WI38 (cell line): ENCODE measurements at regions not wholly inside any gene's neighbourhood (a gene's known extent, or its start where the extent isn't known, plus 50 kb on each side); places are given as distances from the start of the nearest gene placed in this dataset.

Experiments
- H3K4me3 ChIP-seq: 2 replicates; pipeline ENCODE4 v1.5.1; 2011; ENCODE audit warnings: low read depth, mild to moderate bottlenecking, control low read depth, low read length
- CTCF ChIP-seq: IDR thresholded peaks from 2 replicates; pipeline ENCODE4 v1.5.1; 2012; ENCODE audit warnings: low read depth, mild to moderate bottlenecking, control low read depth, low read length

DNA sequence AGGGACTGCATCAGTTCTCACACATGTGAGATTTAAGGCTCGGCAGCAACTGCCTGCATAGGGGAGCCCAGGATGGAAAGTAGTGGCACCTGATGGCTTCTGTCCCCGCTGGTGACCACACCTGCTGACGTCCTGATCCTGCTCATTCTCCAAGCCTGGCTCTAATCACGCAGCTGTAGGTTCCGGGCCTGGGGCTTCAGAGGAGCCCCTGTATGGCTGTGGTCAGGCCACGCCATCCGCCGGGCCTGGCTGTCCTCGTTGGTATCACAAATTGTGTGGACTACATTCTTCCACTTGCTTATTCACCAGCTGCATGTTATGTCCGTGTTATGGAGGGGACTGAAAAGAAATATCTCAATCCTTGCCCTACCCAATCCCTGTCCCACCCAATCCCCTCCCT, 580.0 kb downstream of the TBC1D22A start:
- no peak overlapping the region for H3K4me3 ChIP-seq
- TF ChIP-seq CTCF = no peak

- H3K4me3 ChIP-seq = no peak overlapping the region
- no peak for TF ChIP-seq CTCF
Observed at GRCh38 chr22:47341464-47341863, 579.0 kb downstream of the TBC1D22A start.

DNA sequence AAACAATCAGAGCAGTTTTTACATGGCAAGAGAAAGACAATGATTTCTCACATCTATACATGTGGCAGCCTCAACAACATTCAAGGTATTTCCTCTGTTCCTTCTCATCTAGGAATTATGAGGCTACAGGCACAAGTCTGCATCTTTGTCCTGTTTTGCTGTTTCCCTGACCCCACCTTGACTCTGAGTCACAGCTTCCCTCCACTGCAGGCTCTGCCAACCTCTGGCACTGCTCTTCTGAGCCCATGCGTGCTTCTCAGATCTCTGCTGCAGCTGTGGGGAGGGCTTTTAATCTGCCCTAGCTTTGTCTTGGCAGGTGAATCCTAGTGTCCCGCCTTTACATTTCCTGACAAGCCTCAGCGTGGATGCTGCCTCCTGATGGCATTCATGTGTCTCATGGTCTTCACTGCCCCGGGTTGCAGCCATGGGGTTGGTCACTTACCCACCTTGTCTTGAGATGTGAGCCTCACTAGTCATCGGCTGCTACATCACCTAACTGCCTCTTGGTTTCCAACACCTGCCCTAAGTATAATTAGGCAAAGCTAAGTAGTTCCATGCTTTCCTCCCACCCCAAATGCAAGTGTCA, 578.5 kb downstream of the TBC1D22A start:
- H3K4me3 ChIP-seq = no peak overlapping the region
- no peak for TF ChIP-seq CTCF

DNA sequence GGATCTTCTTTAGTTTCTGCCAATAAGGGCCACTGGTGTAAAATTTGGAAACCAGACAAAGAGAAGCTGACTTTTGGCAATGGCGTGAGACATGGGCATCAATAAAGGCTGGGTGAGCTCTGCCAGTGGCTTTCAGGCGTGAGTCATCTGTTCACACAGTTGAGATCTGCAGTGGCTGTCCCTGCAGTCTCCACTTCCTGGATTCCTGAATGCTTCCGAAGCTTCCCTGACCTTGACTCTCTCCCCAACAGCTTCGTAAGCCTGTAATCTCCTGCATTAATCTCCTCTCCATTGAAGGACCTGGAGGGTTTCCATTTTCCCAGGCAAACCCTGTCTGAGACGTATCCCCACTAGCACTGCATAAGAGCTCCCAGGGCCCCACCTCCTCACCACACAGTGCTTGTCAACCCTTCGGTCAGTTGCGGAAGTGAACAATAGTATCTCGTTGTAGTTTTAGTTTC, 574.7 kb downstream of the TBC1D22A start:
- TF ChIP-seq CTCF = no peak
- H3K4me3 ChIP-seq = no peak overlapping the region

DNA sequence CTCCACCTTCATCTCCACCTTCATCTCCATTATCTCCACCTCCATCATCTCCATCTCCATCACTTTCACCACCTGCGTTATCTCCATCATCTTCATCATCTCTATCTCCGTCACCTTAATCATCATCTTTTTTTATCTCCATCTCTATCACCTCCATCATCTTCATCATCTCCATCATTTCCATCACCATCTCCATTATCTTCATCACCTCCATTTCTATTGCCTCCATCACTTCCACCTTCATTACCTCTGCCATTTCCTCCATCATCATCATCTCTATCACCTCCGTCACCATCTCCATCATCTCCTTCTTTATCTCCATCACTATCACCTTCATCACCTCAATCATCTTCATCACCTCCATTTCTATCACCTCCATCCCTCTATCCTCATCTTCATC, 573.5 kb downstream of the TBC1D22A start:
- TF ChIP-seq CTCF = no peak
- H3K4me3 ChIP-seq = no peak overlapping the region

- TF ChIP-seq CTCF = no peak
- H3K4me3 ChIP-seq = no peak overlapping the region
Observed at GRCh38 chr22:47335460-47335859, 573.0 kb downstream of the TBC1D22A start.

GRCh38 chr22:47334601-47335000, 572.2 kb downstream of the TBC1D22A start:
- no peak for TF ChIP-seq CTCF
- no peak overlapping the region for H3K4me3 ChIP-seq
